Activated T-cell treated with anti-CD3 and anti-CD28 coated beads for 24 hours (primary cell): ENCODE measurements at regions not wholly inside any gene's neighbourhood (a gene's known extent, or its start where the extent isn't known, plus 50 kb on each side); places are given as distances from the start of the nearest gene placed in this dataset.
"Not testable (repeated sequence)": the region's sequence is repeated elsewhere in the genome, so short reads cannot be mapped to it uniquely, and the experiment has no call there.

Experiments used
- DNase-seq: peaks from one replicate; pipeline ENCODE4 v3.0.0-alpha.2; 2020; ENCODE audit warnings: low read depth

- DNase-seq = no peak
Measured at GRCh38 chr21:15311510-15311909, 246.7 kb upstream of the NRIP1 start.

DNA sequence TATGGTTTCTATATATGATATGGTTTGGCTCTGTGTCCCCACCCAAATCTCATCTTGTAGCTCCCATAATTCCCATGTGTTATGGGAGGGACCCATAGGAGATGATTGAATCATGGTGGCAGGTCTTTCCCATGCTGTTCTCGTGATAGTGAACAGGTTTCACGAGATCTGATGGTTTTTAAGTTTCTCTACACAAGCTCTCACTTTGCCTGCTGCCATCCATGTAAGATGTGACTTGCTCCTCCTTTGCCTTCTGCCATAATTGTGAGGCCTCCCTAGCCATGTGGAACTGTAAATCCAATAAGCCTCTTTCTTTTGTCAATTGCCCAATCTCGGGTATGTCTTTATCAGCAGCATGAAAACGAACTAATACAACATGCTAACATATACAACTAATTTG, 252.2 kb upstream of the NRIP1 start:
- DNase-seq = not testable (repeated sequence)

- no peak for DNase-seq
Measured at GRCh38 chr21:15319727-15320126, 254.9 kb upstream of the NRIP1 start.

GRCh38 chr21:15324542-15324941, 259.7 kb upstream of the NRIP1 start:
- DNase-seq = no peak

- DNase-seq = no peak
Measured at GRCh38 chr21:15326032-15326867, 261.4 kb upstream of the NRIP1 start.

- no peak for DNase-seq
Measured at GRCh38 chr21:15327637-15328265, 263.0 kb upstream of the NRIP1 start.

DNA sequence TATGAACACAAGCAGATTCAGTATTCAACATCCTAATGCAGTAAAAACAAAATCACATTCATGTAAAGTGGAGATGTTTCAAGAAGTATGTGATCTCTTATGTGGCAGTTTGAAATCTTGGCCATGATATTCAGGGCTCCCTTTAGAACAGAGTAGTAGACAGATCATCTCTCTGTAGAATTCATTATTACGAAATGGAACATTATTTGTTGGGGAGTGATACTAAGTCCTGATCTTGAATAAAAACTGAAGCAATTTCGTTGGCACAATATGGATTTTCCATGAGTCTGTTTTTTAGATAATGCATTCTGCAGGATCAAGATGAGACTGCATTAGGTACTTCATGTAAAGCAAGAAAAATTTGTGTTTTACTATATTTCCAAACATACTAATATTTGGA, 264.4 kb upstream of the NRIP1 start:
- no peak for DNase-seq

- no peak for DNase-seq
Measured at GRCh38 chr21:15330872-15331271, 266.1 kb upstream of the NRIP1 start.

- no peak for DNase-seq
Measured at GRCh38 chr21:15332572-15332971, 267.8 kb upstream of the NRIP1 start.

- DNase-seq = no peak
Measured at GRCh38 chr21:15333136-15333710, 268.4 kb upstream of the NRIP1 start.

DNA sequence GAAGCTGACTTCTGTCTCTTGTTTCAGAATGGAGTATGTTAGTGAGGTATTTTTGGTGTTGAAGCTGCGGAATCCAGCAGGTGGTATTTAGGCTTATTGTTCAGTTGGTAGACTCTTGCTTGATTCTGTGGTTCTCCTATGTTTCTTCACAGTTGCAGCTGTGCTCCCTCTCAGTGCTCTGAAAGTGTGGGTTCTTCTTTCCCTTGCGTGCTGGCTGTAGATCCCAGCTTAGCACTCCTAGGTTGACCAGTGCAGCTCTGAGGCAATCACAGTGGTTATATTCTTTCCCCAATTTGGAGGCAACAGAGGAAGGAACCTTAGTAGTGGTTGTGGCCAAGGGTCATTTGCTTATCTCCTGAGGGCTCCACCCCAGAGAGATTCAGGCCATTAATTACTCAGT, 269.2 kb upstream of the NRIP1 start:
- DNase-seq = no peak

GRCh38 chr21:15343066-15343465, 278.3 kb upstream of the NRIP1 start:
- DNase-seq = no peak

GRCh38 chr21:15352009-15352408, 287.2 kb upstream of the NRIP1 start:
- DNase-seq = no peak

DNA sequence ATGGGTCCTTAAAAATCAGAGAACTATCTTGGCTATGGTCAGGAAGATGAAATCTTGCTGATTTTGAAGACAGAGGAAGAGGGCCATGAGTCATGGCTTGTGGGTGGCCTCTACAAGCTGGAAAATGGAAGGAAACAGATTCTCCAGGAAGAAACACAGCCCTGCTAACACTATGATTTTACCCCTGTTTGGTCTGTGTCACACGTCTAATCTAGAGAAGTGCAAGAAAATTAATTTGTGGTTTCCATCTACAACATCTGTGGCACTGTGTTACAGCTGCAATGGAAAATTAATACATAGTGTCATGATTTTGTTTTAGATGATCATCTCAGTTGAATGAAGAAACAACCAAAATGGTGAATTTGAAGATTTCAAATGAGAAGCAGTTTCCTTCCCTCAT, 288.7 kb upstream of the NRIP1 start:
- DNase-seq = no peak

DNA sequence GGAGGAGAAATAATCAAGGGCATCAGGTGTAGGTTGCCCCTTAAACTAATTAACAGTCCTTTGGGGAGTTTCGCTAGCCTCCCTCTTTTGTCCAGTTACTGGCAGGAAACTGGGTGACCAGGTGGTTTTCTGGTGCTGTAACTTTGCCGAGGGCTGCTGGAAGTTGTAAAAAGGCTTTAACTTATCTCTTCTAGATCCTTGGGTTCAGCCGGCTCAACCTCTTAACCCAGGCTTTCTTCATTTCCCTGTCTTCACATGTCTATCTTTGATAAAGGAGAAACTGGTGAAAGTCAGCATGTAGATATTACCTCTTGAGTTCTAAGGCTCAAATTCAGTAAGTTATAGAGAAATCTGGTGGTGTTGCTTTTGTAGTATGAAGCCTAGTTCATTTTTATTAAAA, 289.7 kb upstream of the NRIP1 start:
- DNase-seq = no peak

DNA sequence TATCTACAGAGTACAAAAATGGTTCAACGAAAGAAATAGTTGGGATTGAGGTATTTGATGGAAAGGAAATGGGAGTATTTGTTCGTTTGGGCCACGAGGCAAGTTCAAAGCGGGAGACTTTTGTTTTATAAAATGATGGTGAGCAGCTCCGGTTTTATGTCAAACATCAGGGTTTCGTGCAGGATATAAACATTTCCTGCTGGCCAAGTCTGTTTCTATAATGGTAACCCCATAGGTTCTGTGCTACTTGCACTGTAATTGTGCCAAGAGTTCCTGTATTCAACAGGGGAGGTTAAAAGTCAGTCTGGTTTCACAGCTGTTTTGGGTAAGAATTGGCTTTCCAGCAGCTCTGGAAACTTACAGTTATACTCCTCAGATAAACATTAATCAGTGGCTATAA, 290.3 kb upstream of the NRIP1 start:
- no peak for DNase-seq

GRCh38 chr21:15359251-15359650, 294.5 kb upstream of the NRIP1 start:
- DNase-seq = no peak

GRCh38 chr21:15362458-15362857, 297.7 kb upstream of the NRIP1 start:
- DNase-seq = no peak

GRCh38 chr21:15363921-15364320, 299.1 kb upstream of the NRIP1 start:
- DNase-seq = no peak

- DNase-seq = no peak
Measured at GRCh38 chr21:15365751-15366392, 301.1 kb upstream of the NRIP1 start.

GRCh38 chr21:15366555-15366954, 301.8 kb upstream of the NRIP1 start:
- no peak for DNase-seq

DNA sequence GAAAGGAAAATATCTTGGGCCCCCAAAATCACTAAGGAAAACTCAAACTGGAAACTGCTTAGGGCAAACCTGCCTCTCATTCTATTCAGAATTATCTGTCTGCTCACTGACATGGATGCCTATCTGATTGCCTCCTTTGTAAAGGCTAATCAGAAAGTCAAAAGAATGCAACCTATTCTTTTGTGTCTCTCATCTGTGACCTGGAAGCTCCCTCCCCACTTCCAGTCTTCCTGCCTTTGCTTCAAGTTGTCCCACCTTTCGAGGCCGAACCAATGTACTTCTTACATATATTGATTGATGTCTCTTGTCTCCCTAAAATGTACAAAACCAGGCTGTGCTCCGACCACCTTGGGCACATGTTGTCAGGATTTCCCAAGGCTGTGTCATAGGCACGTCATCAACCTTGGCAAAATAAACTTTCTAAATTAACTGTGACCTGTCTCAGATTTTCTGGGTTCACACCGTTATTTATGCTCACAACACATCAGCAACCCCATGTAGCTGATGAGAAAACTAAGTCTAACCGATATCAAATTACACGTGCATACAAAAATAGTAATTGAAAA, 302.3 kb upstream of the NRIP1 start:
- DNase-seq = no peak
